ENCODE measurements at regions not wholly inside any gene's neighbourhood (a gene's known extent, or its start where the extent isn't known, plus 50 kb on each side); places are given as distances from the start of the nearest gene placed in this dataset.

GRCh38 chr12:69163681-69164362 lies 75.5 kb upstream of the CPSF6 start:
- no peaks in the 10 kb centered on the region for H3K9me3 ChIP-seq
- DNase-seq: no peak
- 92 to 94% methylated on average over 4 of the region's 4 CpGs for WGBS, 2 donors
- H3K27me3 ChIP-seq: no peaks in the 10 kb centered on the region
- intact Hi-C loops (cut with DNase I): no loop called here
- H3K4me1 ChIP-seq: peaks cover 0 to 3% of the 10 kb centered on the region in 2 donors
- H3K36me3 ChIP-seq: no peaks in the 10 kb centered on the region
- H3K4me3 ChIP-seq (replicated peaks in 1 of 3): no peak overlapping the region
- TF ChIP-seq POLR2A (IDR thresholded peaks at IDR 0.05): no peak
- TF ChIP-seq, protein P1, sequence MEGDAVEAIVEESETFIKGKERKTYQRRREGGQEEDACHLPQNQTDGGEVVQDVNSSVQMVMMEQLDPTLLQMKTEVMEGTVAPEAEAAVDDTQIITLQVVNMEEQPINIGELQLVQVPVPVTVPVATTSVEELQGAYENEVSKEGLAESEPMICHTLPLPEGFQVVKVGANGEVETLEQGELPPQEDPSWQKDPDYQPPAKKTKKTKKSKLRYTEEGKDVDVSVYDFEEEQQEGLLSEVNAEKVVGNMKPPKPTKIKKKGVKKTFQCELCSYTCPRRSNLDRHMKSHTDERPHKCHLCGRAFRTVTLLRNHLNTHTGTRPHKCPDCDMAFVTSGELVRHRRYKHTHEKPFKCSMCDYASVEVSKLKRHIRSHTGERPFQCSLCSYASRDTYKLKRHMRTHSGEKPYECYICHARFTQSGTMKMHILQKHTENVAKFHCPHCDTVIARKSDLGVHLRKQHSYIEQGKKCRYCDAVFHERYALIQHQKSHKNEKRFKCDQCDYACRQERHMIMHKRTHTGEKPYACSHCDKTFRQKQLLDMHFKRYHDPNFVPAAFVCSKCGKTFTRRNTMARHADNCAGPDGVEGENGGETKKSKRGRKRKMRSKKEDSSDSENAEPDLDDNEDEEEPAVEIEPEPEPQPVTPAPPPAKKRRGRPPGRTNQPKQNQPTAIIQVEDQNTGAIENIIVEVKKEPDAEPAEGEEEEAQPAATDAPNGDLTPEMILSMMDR (IDR thresholded peaks at IDR 0.05): no peak
- H3K27ac ChIP-seq: no peak overlapping the region

DNA sequence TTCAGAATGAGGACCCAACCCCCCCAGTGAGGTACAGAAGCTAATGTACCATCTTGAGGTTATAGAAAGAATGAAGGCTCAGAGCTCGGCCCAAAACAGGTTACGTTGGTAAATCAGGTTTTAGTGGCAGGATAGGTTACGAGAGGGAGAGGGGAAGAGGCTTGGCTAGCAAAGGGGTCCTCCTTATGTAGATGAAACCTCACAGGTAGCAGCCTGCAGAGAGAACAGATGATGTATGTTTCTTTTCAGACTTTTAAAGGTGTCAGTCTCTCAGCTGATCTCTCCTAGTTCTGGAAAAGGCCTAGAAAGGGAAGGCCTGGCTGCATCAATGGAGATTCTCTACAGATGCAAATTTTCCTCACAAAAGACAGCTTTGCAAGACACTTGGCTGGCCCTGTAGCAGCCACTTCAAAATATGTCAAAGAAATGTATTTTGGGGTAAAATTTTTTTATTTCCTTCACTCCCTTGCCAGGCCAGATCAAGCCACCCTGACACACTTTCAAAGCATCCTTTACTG lies 71.7 kb upstream of the CPSF6 start:
- DNase-seq: no peak
- WGBS, 2 donors: 95% methylated on average over 3 of the region's 3 CpGs
- no peaks in the 10 kb centered on the region for H3K36me3 ChIP-seq
- no peak overlapping the region for H3K27ac ChIP-seq
- no peak overlapping the region for H3K4me3 ChIP-seq (replicated peaks in 1 of 3)
- H3K9me3 ChIP-seq: no peaks in the 10 kb centered on the region
- TF ChIP-seq, protein P1 (IDR thresholded peaks at IDR 0.05): no peak
- no peak for TF ChIP-seq POLR2A (IDR thresholded peaks at IDR 0.05)
- peaks cover 0 to 3% of the 10 kb centered on the region in 2 donors for H3K4me1 ChIP-seq
- intact Hi-C loops (cut with DNase I): no loop called here
- no peaks in the 10 kb centered on the region for H3K27me3 ChIP-seq

- peaks cover 0 to 3% of the 10 kb centered on the region in 2 donors for H3K4me1 ChIP-seq
- DNase-seq: no peak
- intact Hi-C loops (cut with DNase I): no loop called here
- WGBS, 2 donors: 94 to 95% methylated on average over 5 of the region's 5 CpGs
- H3K27ac ChIP-seq: peak overlapping the region in 1 of 3 donors; percentile 12
- no peaks in the 10 kb centered on the region for H3K36me3 ChIP-seq
- TF ChIP-seq POLR2A (IDR thresholded peaks at IDR 0.05): no peak
- TF ChIP-seq, protein P1 (IDR thresholded peaks at IDR 0.05): no peak
- H3K9me3 ChIP-seq: no peaks in the 10 kb centered on the region
- H3K27me3 ChIP-seq: no peaks in the 10 kb centered on the region
- no peak overlapping the region for H3K4me3 ChIP-seq (replicated peaks in 1 of 3)
Measured at GRCh38 chr12:69168363-69168762, 71.0 kb upstream of the CPSF6 start.

DNA sequence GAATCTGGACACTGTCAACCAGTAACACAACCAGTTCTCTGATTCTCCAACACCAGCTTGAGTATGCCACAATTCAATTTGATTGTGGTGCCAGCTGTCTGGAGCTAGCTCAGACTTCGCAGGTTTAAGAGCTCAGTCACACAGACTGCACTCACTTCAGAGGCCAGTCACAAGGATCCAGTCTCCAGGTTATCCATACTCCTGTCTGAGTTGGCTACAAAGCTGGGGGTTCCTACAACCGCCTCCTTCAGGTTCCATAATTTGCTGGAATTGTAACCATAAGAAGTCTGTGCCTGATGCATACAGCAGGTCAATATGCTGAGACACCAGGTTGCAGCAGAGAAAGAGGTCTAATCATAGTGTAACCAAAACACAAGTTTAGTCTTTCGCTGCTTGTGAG lies 70.5 kb upstream of the CPSF6 start:
- intact Hi-C loops (cut with DNase I): no loop called here
- peaks cover 0 to 3% of the 10 kb centered on the region in 2 donors for H3K4me1 ChIP-seq
- WGBS, 2 donors: 61 to 80% methylated on average over 3 of the region's 3 CpGs
- peak overlapping the region in 1 of 3 donors; percentile 12 for H3K27ac ChIP-seq
- no peaks in the 10 kb centered on the region for H3K36me3 ChIP-seq
- no peaks in the 10 kb centered on the region for H3K9me3 ChIP-seq
- no peaks in the 10 kb centered on the region for H3K27me3 ChIP-seq
- TF ChIP-seq, protein P1 (IDR thresholded peaks at IDR 0.05): no peak
- no peak for TF ChIP-seq POLR2A (IDR thresholded peaks at IDR 0.05)
- peak; percentile 18 to 31 for DNase-seq
- H3K4me3 ChIP-seq (replicated peaks in 1 of 3): no peak overlapping the region

DNA sequence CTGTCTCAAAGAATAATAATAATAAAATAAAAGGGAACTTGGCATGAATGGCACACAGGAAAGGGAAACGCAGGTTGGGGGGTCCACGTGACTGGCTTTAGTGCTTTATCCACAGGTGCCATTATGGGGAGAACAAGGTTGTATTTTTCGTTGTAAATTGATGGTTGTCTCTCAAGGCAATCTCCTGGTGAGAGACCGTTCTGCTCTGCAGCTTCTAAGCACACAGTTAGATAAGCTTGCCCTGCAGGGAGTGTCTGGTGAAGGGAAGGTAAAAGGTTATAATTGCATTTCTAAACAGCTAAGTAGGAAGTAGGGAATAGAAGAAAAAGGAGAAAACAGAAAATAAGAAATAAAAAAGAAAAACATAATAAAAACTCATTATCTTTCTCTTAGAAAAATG lies 69.1 kb upstream of the CPSF6 start:
- H3K36me3 ChIP-seq: no peaks in the 10 kb centered on the region
- peaks cover 0 to 3% of the 10 kb centered on the region in 2 donors for H3K4me1 ChIP-seq
- WGBS, 2 donors: 49 to 67% methylated on average over 3 to 4 of the region's 4 CpGs
- no peak for DNase-seq
- H3K27me3 ChIP-seq: no peaks in the 10 kb centered on the region
- H3K4me3 ChIP-seq (replicated peaks in 1 of 3): no peak overlapping the region
- intact Hi-C loops (cut with DNase I): no loop called here
- H3K9me3 ChIP-seq: no peaks in the 10 kb centered on the region
- TF ChIP-seq, protein P1 (IDR thresholded peaks at IDR 0.05): no peak
- TF ChIP-seq POLR2A (IDR thresholded peaks at IDR 0.05): no peak
- H3K27ac ChIP-seq: no peak overlapping the region
